ENCODE measurements at regions not wholly inside any gene's neighbourhood (a gene's known extent, or its start where the extent isn't known, plus 50 kb on each side); places are given as distances from the start of the nearest gene placed in this dataset.
"Not testable (repeated sequence)": the region's sequence is repeated elsewhere in the genome, so short reads cannot be mapped to it uniquely, and the experiment has no call there.

GRCh38 chr3:165983284-165983683 lies 146.1 kb upstream of the BCHE start:
- no peak for FAIRE-seq
- no peak for DNase-seq (ENCODE audit: low spot score in 2 of 2)

GRCh38 chr3:165981318-165981717 lies 144.1 kb upstream of the BCHE start:
- FAIRE-seq (no peak), DNase-seq (ENCODE audit: low spot score in 2 of 2) (no peak)

- not testable (repeated sequence) for FAIRE-seq; DNase-seq (ENCODE audit: low spot score in 2 of 2)
Observed at GRCh38 chr3:165960825-165961224, 123.6 kb upstream of the BCHE start.

- no peak for FAIRE-seq
- DNase-seq (ENCODE audit: low spot score in 2 of 2): no peak
Observed at GRCh38 chr3:165954171-165954570, 116.9 kb upstream of the BCHE start.

- DNase-seq (ENCODE audit: low spot score in 2 of 2) (no peak), FAIRE-seq (no peak)
Observed at GRCh38 chr3:165946360-165946759, 109.1 kb upstream of the BCHE start.

GRCh38 chr3:165938986-165939540 lies 101.8 kb upstream of the BCHE start:
- FAIRE-seq: no peak
- no peak for DNase-seq (ENCODE audit: low spot score in 2 of 2)

- not testable (repeated sequence) for FAIRE-seq; DNase-seq (ENCODE audit: low spot score in 2 of 2)
Observed at GRCh38 chr3:165936081-165936480, 98.9 kb upstream of the BCHE start.

- not testable (repeated sequence) for FAIRE-seq; DNase-seq (ENCODE audit: low spot score in 2 of 2)
Observed at GRCh38 chr3:165924301-165924791, 87.1 kb upstream of the BCHE start.

- no peak for FAIRE-seq
- no peak for DNase-seq (ENCODE audit: low spot score in 2 of 2)
Observed at GRCh38 chr3:165920984-165921383, 83.8 kb upstream of the BCHE start.

- DNase-seq (ENCODE audit: low spot score in 2 of 2) (no peak), FAIRE-seq (no peak)
Observed at GRCh38 chr3:165919284-165919683, 82.1 kb upstream of the BCHE start.

GRCh38 chr3:165918657-165918979 lies 81.4 kb upstream of the BCHE start:
- FAIRE-seq (no peak), DNase-seq (ENCODE audit: low spot score in 2 of 2) (no peak)

- DNase-seq (ENCODE audit: low spot score in 2 of 2); FAIRE-seq: not testable (repeated sequence)
Observed at GRCh38 chr3:165917938-165918656, 80.9 kb upstream of the BCHE start.

- not testable (repeated sequence) for DNase-seq (ENCODE audit: low spot score in 2 of 2); FAIRE-seq
Observed at GRCh38 chr3:165915104-165915503, 77.9 kb upstream of the BCHE start.

- FAIRE-seq (no peak), DNase-seq (ENCODE audit: low spot score in 2 of 2) (no peak)
Observed at GRCh38 chr3:165903885-165904630, 66.8 kb upstream of the BCHE start.

- FAIRE-seq (no peak), DNase-seq (ENCODE audit: low spot score in 2 of 2) (no peak)
Observed at GRCh38 chr3:165899066-165899465, 61.8 kb upstream of the BCHE start.

GRCh38 chr3:165897137-165897536 lies 59.9 kb upstream of the BCHE start:
- no peak for FAIRE-seq

GRCh38 chr3:165895919-165896318 lies 58.7 kb upstream of the BCHE start:
- no peak for DNase-seq (ENCODE audit: low spot score in 2 of 2)
- FAIRE-seq: no peak

More at GRCh38 chr3:165897137-165897536, 59.9 kb upstream of the BCHE start:
- DNase-seq (ENCODE audit: low spot score in 2 of 2): no peak

- FAIRE-seq (no peak), DNase-seq (ENCODE audit: low spot score in 2 of 2) (no peak)
Observed at GRCh38 chr3:165892565-165892964, 55.3 kb upstream of the BCHE start.

All from frontal cortex (tissue), 3 donors.